B cell (primary cell): ENCODE measurements at regions not wholly inside any gene's neighbourhood (a gene's known extent, or its start where the extent isn't known, plus 50 kb on each side); places are given as distances from the start of the nearest gene placed in this dataset.

Experiments used
- CTCF ChIP-seq: fragments of 200-600 bp; IDR thresholded peaks from one replicate; pipeline ENCODE4 v1.8.0; 2022; ENCODE audit warnings: antibody characterized with exemption, mild to moderate bottlenecking
- EZH2 ChIP-seq: IDR thresholded peaks from 2 replicates; pipeline ENCODE4 v1.6.1; 2012; ENCODE audit warnings: borderline replicate concordance, low read depth, mild to moderate bottlenecking, moderate library complexity, low read length; ENCODE audit not compliant: insufficient read depth, poor library complexity, severe bottlenecking

GRCh38 chr4:13762130-13762529 is 134.6 kb upstream of the BOD1L1 start:
- no peak for TF ChIP-seq CTCF
- TF ChIP-seq EZH2: no peak
